Activated naive CD4-positive, alpha-beta T cell treated with anti-CD3 and anti-CD28 coated beads, Interleukin-2, amount 50 U/mL, for 24 hours (primary cell): ENCODE measurements at regions not wholly inside any gene's neighbourhood (a gene's known extent, or its start where the extent isn't known, plus 50 kb on each side); places are given as distances from the start of the nearest gene placed in this dataset.

Experiments
- H3K27ac Mint-ChIP-seq: one replicate; pipeline ENCODE4 v1.8.0; 2021; ENCODE audit warnings: mild to moderate bottlenecking, mixed read lengths
- H3K27me3 Mint-ChIP-seq: one replicate; pipeline ENCODE4 v1.8.0; 2021; ENCODE audit warnings: mixed read lengths
- H3K36me3 Mint-ChIP-seq: one replicate; pipeline ENCODE4 v1.8.0; 2021; ENCODE audit warnings: mixed read lengths
- H3K4me1 Mint-ChIP-seq: one replicate; pipeline ENCODE4 v1.8.0; 2021; ENCODE audit warnings: mixed read lengths
- H3K4me3 Mint-ChIP-seq: one replicate; pipeline ENCODE4 v1.8.0; 2021; ENCODE audit warnings: mild to moderate bottlenecking, mixed read lengths
- H3K9me3 Mint-ChIP-seq: one replicate; pipeline ENCODE4 v1.8.0; 2021; ENCODE audit warnings: mixed read lengths

- Mint-ChIP-seq H3K4me3 (no peak overlapping the region), H3K36me3 (no peaks in the 10 kb centered on the region), H3K4me1 (no peaks in the 10 kb centered on the region), H3K27ac (no peak overlapping the region), H3K27me3 (peaks cover 4% of the 10 kb centered on the region), H3K9me3 (no peaks in the 10 kb centered on the region)
These were observed 455.3 kb downstream of the DIPK2A start for GRCh38 chr3:144426967-144427366.

DNA sequence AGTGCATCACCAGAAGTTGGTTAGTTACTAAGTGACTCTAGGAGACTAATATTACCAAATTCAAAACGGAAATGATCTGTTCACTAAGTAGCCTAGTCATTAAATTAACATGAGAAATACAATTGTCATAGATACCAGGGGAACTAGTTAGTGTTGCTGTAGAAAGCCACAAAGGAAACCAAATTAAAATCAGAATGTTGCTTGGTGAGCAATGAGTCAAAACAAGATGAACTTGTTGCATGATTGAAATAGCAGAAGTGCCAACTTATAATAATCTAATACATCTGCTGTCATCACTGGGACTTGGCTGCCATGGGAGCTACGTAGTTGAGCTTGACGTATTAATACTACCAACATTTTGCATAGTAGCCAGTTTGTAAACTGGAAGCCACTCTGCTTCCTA, 458.1 kb downstream of the DIPK2A start:
- peaks cover 4% of the 10 kb centered on the region for H3K27me3 Mint-ChIP-seq
- no peaks in the 10 kb centered on the region for H3K4me1 Mint-ChIP-seq
- H3K27ac Mint-ChIP-seq = no peak overlapping the region
- H3K4me3 Mint-ChIP-seq = no peak overlapping the region
- no peaks in the 10 kb centered on the region for H3K36me3 Mint-ChIP-seq
- no peaks in the 10 kb centered on the region for H3K9me3 Mint-ChIP-seq

DNA sequence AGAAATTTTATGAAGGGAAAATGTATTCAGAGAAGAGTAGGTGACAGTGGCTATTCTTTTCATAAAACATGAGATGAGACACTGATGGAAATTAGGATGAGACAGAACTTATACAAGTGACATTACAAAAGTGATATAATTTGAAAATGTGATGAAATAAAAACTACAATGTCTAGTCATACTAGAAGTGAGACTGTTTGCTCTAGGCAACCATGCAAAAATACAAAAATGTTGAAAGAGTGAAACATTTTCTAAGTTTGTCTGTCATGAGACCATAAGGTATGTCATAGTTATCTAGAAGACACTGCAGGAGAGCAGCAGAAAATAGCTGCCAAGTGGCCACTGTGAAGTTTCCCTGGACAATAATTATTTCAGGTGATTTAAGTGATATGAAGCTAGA, 459.5 kb downstream of the DIPK2A start:
- no peak overlapping the region for H3K27ac Mint-ChIP-seq
- no peak overlapping the region for H3K4me3 Mint-ChIP-seq

DNA sequence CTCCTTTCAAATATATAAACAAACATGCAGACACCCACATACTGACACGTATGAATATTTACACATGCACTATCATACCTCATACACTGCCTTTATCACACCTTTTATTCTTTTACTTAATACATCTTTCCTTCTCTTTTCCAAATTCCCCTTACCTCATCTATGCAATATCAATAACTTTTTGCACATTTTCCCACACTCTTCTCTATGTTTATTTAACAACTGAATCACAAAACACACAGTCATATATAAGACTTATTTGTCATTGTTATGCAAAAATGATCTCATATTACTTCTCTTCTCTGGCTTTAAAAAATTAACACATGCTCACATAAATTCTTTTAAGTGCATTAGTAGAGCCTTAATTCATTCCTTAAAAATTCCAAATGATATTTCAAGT, 461.4 kb downstream of the DIPK2A start:
- no peak overlapping the region for H3K27ac Mint-ChIP-seq
- no peaks in the 10 kb centered on the region for H3K4me1 Mint-ChIP-seq
- H3K9me3 Mint-ChIP-seq = no peaks in the 10 kb centered on the region
- H3K36me3 Mint-ChIP-seq = no peaks in the 10 kb centered on the region
- H3K4me3 Mint-ChIP-seq = no peak overlapping the region
- peaks cover 4% of the 10 kb centered on the region for H3K27me3 Mint-ChIP-seq

More for the DNA sequence above, 459.5 kb downstream of the DIPK2A start:
- Mint-ChIP-seq H3K4me1 (no peaks in the 10 kb centered on the region), H3K9me3 (no peaks in the 10 kb centered on the region), H3K36me3 (no peaks in the 10 kb centered on the region), H3K27me3 (peaks cover 4% of the 10 kb centered on the region)

GRCh38 chr3:144437989-144438388, 466.4 kb downstream of the DIPK2A start:
- H3K4me1 Mint-ChIP-seq = no peaks in the 10 kb centered on the region

GRCh38 chr3:144444061-144444460, 472.4 kb downstream of the DIPK2A start:
- no peaks in the 10 kb centered on the region for H3K27me3 Mint-ChIP-seq
- no peaks in the 10 kb centered on the region for H3K9me3 Mint-ChIP-seq
- H3K4me1 Mint-ChIP-seq = no peaks in the 10 kb centered on the region
- no peak overlapping the region for H3K27ac Mint-ChIP-seq
- no peaks in the 10 kb centered on the region for H3K36me3 Mint-ChIP-seq
- H3K4me3 Mint-ChIP-seq = no peak overlapping the region

More at GRCh38 chr3:144437989-144438388, 466.4 kb downstream of the DIPK2A start:
- H3K27me3 Mint-ChIP-seq = no peaks in the 10 kb centered on the region
- H3K4me3 Mint-ChIP-seq = no peak overlapping the region
- no peak overlapping the region for H3K27ac Mint-ChIP-seq
- H3K36me3 Mint-ChIP-seq = no peaks in the 10 kb centered on the region
- H3K9me3 Mint-ChIP-seq = no peaks in the 10 kb centered on the region

- Mint-ChIP-seq H3K4me1 (no peaks in the 10 kb centered on the region), H3K4me3 (no peak overlapping the region), H3K27ac (no peak overlapping the region), H3K9me3 (no peaks in the 10 kb centered on the region), H3K27me3 (no peaks in the 10 kb centered on the region), H3K36me3 (no peaks in the 10 kb centered on the region)
These were observed 472.9 kb downstream of the DIPK2A start for GRCh38 chr3:144444546-144444945.

DNA sequence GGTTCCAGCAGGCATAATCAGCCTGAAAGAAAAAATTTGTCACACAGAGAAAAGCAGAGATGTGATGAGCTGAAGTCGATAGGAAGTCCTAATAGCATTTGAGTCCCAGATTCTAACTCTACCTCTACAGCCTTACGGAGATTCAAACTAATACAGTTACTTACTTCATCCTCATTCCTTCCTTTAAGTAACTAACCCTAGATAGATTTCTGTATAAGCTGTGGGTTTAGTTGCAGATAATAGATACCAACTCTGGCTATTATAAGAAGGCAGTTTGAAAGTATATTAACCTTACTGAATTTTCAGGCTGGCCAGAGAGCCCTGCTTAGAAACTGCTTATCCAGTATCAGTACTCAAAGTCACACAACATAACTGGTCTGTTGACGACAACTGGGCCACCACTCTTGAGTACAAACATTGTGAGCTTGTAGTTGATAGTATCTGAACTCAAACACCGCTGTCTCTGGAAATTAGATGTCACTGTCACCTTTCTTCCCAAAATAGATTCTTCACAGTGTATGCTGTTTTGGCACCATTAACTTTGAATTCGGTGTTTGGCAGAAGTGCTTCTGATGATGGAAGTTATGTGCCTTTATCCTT, 484.3 kb downstream of the DIPK2A start:
- Mint-ChIP-seq H3K36me3 (no peaks in the 10 kb centered on the region), H3K4me3 (no peak overlapping the region), H3K27me3 (peaks cover 2% of the 10 kb centered on the region), H3K4me1 (no peaks in the 10 kb centered on the region), H3K9me3 (no peaks in the 10 kb centered on the region), H3K27ac (no peak overlapping the region)

- Mint-ChIP-seq H3K27me3 (peaks cover 2% of the 10 kb centered on the region), H3K36me3 (no peaks in the 10 kb centered on the region), H3K27ac (no peak overlapping the region), H3K9me3 (no peaks in the 10 kb centered on the region), H3K4me1 (no peaks in the 10 kb centered on the region), H3K4me3 (no peak overlapping the region)
These were observed 486.1 kb downstream of the DIPK2A start for GRCh38 chr3:144457758-144458157.

GRCh38 chr3:144458283-144458682, 486.7 kb downstream of the DIPK2A start:
- no peaks in the 10 kb centered on the region for H3K4me1 Mint-ChIP-seq
- H3K4me3 Mint-ChIP-seq = no peak overlapping the region
- H3K27ac Mint-ChIP-seq = no peak overlapping the region
- no peaks in the 10 kb centered on the region for H3K9me3 Mint-ChIP-seq
- peaks cover 2% of the 10 kb centered on the region for H3K27me3 Mint-ChIP-seq
- H3K36me3 Mint-ChIP-seq = no peaks in the 10 kb centered on the region

DNA sequence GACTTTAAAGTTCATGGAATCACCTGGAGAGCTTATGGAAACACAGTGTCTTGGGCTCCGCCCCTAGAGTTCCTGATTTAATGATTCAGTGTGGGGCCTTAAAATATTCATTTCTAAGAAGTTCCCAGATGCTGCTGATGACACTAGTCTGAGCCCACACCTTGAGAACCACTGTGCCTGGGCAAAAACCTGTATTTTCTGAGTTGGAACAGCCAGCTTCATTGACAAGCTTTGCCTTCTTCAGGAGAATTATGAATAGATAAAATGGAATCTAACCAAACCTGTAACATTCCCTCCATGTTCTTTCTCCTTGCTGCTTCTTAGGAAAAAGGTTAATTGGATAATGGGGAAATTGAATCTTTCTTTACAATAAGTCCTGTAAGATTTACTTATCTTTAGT, 490.7 kb downstream of the DIPK2A start:
- peaks cover 2% of the 10 kb centered on the region for H3K27me3 Mint-ChIP-seq

DNA sequence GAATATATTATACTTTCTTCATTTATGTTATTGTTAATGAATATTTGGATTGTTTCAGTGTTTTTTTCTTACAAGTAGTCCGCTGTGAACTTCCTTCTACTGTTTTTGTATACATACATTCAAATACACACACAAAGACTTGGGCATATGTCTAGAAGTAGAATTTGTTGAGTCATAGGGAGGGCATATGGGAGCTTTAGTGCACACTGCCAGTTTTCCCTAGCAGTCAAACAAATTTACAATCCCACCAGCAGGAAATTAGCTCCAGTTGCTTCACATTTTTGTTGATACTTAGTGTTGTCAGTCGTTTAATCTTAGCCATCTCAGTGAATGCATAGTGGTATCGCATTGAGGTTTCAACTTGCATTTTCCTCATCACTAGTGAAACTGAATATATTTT, 492.3 kb downstream of the DIPK2A start:
- H3K27me3 Mint-ChIP-seq = peaks cover 1% of the 10 kb centered on the region

More for the DNA sequence above, 490.7 kb downstream of the DIPK2A start:
- no peaks in the 10 kb centered on the region for H3K36me3 Mint-ChIP-seq
- H3K4me3 Mint-ChIP-seq = no peak overlapping the region
- H3K4me1 Mint-ChIP-seq = no peaks in the 10 kb centered on the region
- H3K27ac Mint-ChIP-seq = no peak overlapping the region
- no peaks in the 10 kb centered on the region for H3K9me3 Mint-ChIP-seq

GRCh38 chr3:144466114-144466513, 494.5 kb downstream of the DIPK2A start:
- Mint-ChIP-seq H3K9me3 (no peaks in the 10 kb centered on the region), H3K27me3 (peaks cover 1% of the 10 kb centered on the region), H3K4me3 (no peak overlapping the region), H3K27ac (no peak overlapping the region), H3K4me1 (no peaks in the 10 kb centered on the region), H3K36me3 (no peaks in the 10 kb centered on the region)

More for the DNA sequence above, 492.3 kb downstream of the DIPK2A start:
- H3K4me1 Mint-ChIP-seq = no peaks in the 10 kb centered on the region
- H3K36me3 Mint-ChIP-seq = no peaks in the 10 kb centered on the region
- no peaks in the 10 kb centered on the region for H3K9me3 Mint-ChIP-seq
- no peak overlapping the region for H3K27ac Mint-ChIP-seq
- H3K4me3 Mint-ChIP-seq = no peak overlapping the region

DNA sequence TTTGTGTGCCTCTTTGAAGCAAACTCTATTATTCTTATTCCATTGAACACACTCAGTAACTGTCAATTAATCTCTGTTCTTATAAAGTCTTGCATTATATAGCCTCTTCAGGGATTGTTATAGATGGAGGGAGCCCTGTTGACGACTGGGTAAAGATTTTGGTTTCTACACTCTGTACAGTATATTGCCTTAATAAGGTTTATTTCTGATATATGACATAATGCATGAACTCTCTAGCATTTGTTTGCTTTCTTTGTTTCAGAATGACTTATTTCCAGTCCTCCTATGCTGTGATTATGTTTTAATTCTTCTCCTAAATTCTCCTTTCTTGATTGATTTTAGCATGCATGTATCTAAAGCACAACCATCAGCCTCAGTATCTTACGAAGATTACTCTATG, 494.9 kb downstream of the DIPK2A start:
- no peak overlapping the region for H3K27ac Mint-ChIP-seq
- peaks cover 1% of the 10 kb centered on the region for H3K27me3 Mint-ChIP-seq
- H3K4me1 Mint-ChIP-seq = no peaks in the 10 kb centered on the region
- no peaks in the 10 kb centered on the region for H3K36me3 Mint-ChIP-seq
- no peaks in the 10 kb centered on the region for H3K9me3 Mint-ChIP-seq
- H3K4me3 Mint-ChIP-seq = no peak overlapping the region

GRCh38 chr3:144470666-144471065, 499.0 kb downstream of the DIPK2A start:
- Mint-ChIP-seq H3K36me3 (no peaks in the 10 kb centered on the region), H3K4me3 (no peak overlapping the region), H3K9me3 (no peaks in the 10 kb centered on the region), H3K27me3 (peaks cover 2% of the 10 kb centered on the region), H3K27ac (no peak overlapping the region), H3K4me1 (no peaks in the 10 kb centered on the region)

GRCh38 chr3:144477593-144477992, 506.0 kb downstream of the DIPK2A start:
- Mint-ChIP-seq H3K36me3 (no peaks in the 10 kb centered on the region), H3K9me3 (no peaks in the 10 kb centered on the region), H3K27me3 (peaks cover under 1% of the 10 kb centered on the region), H3K4me3 (no peak overlapping the region), H3K27ac (no peak overlapping the region), H3K4me1 (no peaks in the 10 kb centered on the region)

GRCh38 chr3:144480416-144480919, 508.8 kb downstream of the DIPK2A start:
- H3K27ac Mint-ChIP-seq = no peak overlapping the region
- H3K4me3 Mint-ChIP-seq = no peak overlapping the region

More at GRCh38 chr3:144480416-144480919, 508.8 kb downstream of the DIPK2A start:
- Mint-ChIP-seq H3K27me3 (no peaks in the 10 kb centered on the region), H3K9me3 (no peaks in the 10 kb centered on the region), H3K36me3 (no peaks in the 10 kb centered on the region), H3K4me1 (no peaks in the 10 kb centered on the region)
